ENCODE measurements at regions not wholly inside any gene's neighbourhood (a gene's known extent, or its start where the extent isn't known, plus 50 kb on each side); places are given as distances from the start of the nearest gene placed in this dataset.

DNA sequence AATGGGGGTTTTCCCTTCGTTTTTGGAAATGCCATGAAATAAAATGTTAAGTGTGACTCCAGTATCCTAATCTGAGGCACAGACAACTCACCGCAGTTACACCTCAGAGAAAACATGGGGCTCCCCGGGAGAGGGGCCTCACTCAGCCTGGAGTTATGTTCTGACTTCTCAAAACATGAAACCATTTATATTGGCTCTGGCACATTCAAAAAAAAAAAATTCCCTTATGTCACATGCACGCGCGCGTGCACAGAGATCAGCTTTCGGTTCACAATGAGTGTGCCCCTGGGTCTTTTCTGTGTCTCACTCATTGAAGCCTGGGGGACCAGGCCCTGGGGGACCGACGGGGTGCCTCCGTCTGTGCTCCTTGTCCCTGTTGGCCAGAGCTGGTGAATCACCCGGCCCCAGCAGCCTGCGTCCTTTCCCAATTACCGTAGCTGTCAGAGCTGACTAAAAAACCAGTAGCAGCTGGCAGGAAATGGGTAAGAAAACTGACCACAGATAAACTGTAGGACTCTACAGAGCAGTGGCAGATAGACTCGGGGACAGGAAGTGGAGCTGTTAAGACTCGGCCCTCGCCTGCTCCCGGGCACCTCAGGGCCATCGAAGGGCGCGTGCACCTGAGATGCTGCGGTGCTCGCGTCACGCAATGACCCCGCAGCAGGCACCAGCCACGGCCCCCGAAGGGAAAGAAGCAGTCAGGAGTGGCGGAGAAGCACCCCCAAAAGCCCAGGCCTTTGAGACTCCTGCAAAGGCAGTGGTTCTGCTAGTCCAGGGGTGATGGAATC, 138.3 kb upstream of the ID2 start:
- Histone ChIP-seq H3K4me1 (ENCODE audit: insufficient read depth, low read length) (no peaks in the 10 kb centered on the region), H3T11ph (ENCODE audit: low read length) (no peak overlapping the region), H4K20me1 (ENCODE audit: control insufficient read depth, insufficient read depth, insufficient read length) (no peaks in the 10 kb centered on the region), H3K79me2 (ENCODE audit: insufficient read depth, low read length) (no peaks in the 10 kb centered on the region), H3K23ac (ENCODE audit: insufficient read length, low read depth, low read length) (no peak overlapping the region), H3K4ac (ENCODE audit: low read depth, low read length) (no peak overlapping the region), H2BK20ac (ENCODE audit: low read depth, low read length, poor library complexity, severe bottlenecking) (no peak overlapping the region), H3K23me2 (ENCODE audit: insufficient read length, low read depth, low read length, poor library complexity, severe bottlenecking) (no peaks in the 10 kb centered on the region), H4K91ac (ENCODE audit: insufficient read length, low read depth, low read length) (no peak overlapping the region), H3K27me3 (ENCODE audit: insufficient read depth, low read length) (no peaks in the 10 kb centered on the region), H2AFZ (ENCODE audit: low read length) (no peak overlapping the region), H3K9ac (ENCODE audit: extremely low read depth, insufficient read length, low read length) (no peak overlapping the region), H2AK5ac (ENCODE audit: insufficient read length, low read length) (no peak overlapping the region), H3K79me1 (ENCODE audit: insufficient read depth, low read depth, low read length, poor library complexity, severe bottlenecking) (no peaks in the 10 kb centered on the region), H3K18ac (ENCODE audit: insufficient read length, low read depth, low read length) (no peak overlapping the region), H2BK15ac (ENCODE audit: low read depth, low read length) (no peak overlapping the region), H2BK5ac (ENCODE audit: insufficient read length, low read length) (no peak overlapping the region), H2BK12ac (ENCODE audit: insufficient read length, low read depth, low read length) (no peak overlapping the region), H2BK120ac (ENCODE audit: low read depth, low read length, poor library complexity, severe bottlenecking) (no peak overlapping the region), H3K14ac (ENCODE audit: insufficient read depth, low read length) (no peak overlapping the region), H4K5ac (ENCODE audit: insufficient read length, low read depth, low read length) (no peak overlapping the region), H3K9me3 (ENCODE audit: control insufficient read depth, low read depth, low read length) (no peaks in the 10 kb centered on the region), H3K27ac (ENCODE audit: insufficient read length, low read depth, low read length) (no peak overlapping the region), H3K56ac (ENCODE audit: insufficient read length, low read depth, low read length) (no peak overlapping the region), H4K8ac (replicated peaks; ENCODE audit: insufficient read length, low read depth, low read length) (no peak overlapping the region), H3K4me2 (ENCODE audit: insufficient read depth, insufficient read length, low read length) (no peak overlapping the region)
- WGBS (ENCODE audit: extremely low coverage, insufficient read length, low lambda C conversion rate): no CpG with 5 or more reads among the region's 29 CpGs
- Mint-ChIP-seq H3K36me3 (ENCODE audit: insufficient read depth in 1 of 3, low read depth in 3 of 3) (no peaks in the 10 kb centered on the region), H3K9me3 (no peaks in the 10 kb centered on the region), H3K4me1 (peaks cover 8 to 12% of the 10 kb centered on the region in 2 experiments), H3K27ac (peak overlapping the region in 1 of 3 experiments; percentile 61; a peak in 1 of 7 replicates), H3K27me3 (ENCODE audit: low read depth) (peaks cover 3% of the 10 kb centered on the region; the same call in 1 of the 2 replicates), H3K4me3 (no peak overlapping the region)
- TF ChIP-seq, protein P1, sequence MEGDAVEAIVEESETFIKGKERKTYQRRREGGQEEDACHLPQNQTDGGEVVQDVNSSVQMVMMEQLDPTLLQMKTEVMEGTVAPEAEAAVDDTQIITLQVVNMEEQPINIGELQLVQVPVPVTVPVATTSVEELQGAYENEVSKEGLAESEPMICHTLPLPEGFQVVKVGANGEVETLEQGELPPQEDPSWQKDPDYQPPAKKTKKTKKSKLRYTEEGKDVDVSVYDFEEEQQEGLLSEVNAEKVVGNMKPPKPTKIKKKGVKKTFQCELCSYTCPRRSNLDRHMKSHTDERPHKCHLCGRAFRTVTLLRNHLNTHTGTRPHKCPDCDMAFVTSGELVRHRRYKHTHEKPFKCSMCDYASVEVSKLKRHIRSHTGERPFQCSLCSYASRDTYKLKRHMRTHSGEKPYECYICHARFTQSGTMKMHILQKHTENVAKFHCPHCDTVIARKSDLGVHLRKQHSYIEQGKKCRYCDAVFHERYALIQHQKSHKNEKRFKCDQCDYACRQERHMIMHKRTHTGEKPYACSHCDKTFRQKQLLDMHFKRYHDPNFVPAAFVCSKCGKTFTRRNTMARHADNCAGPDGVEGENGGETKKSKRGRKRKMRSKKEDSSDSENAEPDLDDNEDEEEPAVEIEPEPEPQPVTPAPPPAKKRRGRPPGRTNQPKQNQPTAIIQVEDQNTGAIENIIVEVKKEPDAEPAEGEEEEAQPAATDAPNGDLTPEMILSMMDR (conservative IDR thresholded peaks at IDR 0.05): no peak
- peak; percentile 22 for DNase-seq

All from H9 (cell line).